Upper lobe of left lung (tissue), 4 donors: ENCODE measurements at regions not wholly inside any gene's neighbourhood (a gene's known extent, or its start where the extent isn't known, plus 50 kb on each side); places are given as distances from the start of the nearest gene placed in this dataset.

ENCODE experiments used
- CTCF ChIP-seq, 6 experiments: fragments of 450-650 bp in 4 of 6; fragments of 200-600 bp in 2 of 6; sonication (generic) in 2 of 6; IDR thresholded peaks; one replicate each; pipeline ENCODE4 v1.5.1; 2016 to 2019; ENCODE audit warnings: antibody characterized with exemption in 6 of 6
- EP300 ChIP-seq, 4 donors: sonication (generic); formaldehyde crosslinking; IDR thresholded peaks; one replicate each; pipeline ENCODE4 v1.5.1; 2017; ENCODE audit warnings: antibody characterized with exemption in 4 of 4, control low read depth in 2 of 4
- POLR2A ChIP-seq, 4 donors: fragments of 450-650 bp; IDR thresholded peaks; one replicate each; pipeline ENCODE4 v1.5.1; 2016 to 2017; ENCODE audit warnings: antibody characterized with exemption in 4 of 4, mild to moderate bottlenecking in 2 of 4
- POLR2AphosphoS5 ChIP-seq, 2 donors: sonication (generic); formaldehyde crosslinking; IDR thresholded peaks; one replicate each; pipeline ENCODE4 v1.5.1; 2017; ENCODE audit warnings: antibody characterized with exemption in 2 of 2

GRCh38 chr3:144839991-144840390 is 868.4 kb downstream of the DIPK2A start:
- TF ChIP-seq CTCF (IDR thresholded peaks at IDR 0.05) = no peak
- no peak for TF ChIP-seq POLR2A (IDR thresholded peaks at IDR 0.05)
- no peak for TF ChIP-seq EP300 (IDR thresholded peaks at IDR 0.05)
- no peak for TF ChIP-seq POLR2AphosphoS5 (IDR thresholded peaks at IDR 0.05)
